ENCODE measurements at regions not wholly inside any gene's neighbourhood (a gene's known extent, or its start where the extent isn't known, plus 50 kb on each side); places are given as distances from the start of the nearest gene placed in this dataset.

DNA sequence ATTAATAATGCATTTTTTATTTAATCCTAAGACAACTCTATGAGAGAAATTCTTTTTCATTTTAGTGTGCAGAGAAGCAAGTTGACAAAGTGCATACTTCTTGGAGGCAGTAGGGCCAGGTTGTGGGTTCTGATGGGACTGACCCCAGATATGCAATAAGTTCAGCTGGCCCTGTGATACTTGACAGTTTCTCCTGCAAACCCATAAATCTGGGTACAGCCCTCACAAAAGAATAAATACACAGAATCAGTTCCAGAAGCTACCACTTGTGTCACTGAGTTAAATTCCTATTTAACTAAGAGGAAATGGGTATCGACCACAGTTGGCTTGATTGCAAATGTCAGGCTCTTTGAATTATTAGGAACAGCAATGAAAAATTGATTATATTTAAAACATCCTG lies 598.5 kb upstream of the API5 start:
- ATAC-seq (ENCODE audit: low FRiP score): no peak
- no peak for DNase-seq (ENCODE audit: low spot score)
- TF ChIP-seq, protein P1, sequence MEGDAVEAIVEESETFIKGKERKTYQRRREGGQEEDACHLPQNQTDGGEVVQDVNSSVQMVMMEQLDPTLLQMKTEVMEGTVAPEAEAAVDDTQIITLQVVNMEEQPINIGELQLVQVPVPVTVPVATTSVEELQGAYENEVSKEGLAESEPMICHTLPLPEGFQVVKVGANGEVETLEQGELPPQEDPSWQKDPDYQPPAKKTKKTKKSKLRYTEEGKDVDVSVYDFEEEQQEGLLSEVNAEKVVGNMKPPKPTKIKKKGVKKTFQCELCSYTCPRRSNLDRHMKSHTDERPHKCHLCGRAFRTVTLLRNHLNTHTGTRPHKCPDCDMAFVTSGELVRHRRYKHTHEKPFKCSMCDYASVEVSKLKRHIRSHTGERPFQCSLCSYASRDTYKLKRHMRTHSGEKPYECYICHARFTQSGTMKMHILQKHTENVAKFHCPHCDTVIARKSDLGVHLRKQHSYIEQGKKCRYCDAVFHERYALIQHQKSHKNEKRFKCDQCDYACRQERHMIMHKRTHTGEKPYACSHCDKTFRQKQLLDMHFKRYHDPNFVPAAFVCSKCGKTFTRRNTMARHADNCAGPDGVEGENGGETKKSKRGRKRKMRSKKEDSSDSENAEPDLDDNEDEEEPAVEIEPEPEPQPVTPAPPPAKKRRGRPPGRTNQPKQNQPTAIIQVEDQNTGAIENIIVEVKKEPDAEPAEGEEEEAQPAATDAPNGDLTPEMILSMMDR (IDR thresholded peaks at IDR 0.05): no peak

DNA sequence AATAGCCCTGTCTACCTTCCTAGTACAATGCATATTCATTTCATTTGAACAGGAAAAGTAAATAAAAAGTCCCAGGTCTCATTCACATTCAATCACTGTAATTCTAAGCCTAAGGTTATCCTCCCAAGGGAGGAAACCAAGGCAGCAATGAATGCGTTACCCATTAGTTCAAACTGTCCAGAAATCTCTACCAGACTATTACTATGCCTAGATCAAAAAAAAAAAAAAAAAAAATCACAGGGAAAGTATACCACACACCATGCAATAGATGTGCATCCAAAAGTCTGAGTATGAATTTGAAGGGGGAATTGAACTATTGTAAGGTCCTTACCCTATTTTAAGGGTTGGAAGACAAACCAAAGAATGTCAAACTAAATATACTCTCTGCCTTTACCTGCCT lies 598.0 kb upstream of the API5 start:
- DNase-seq (ENCODE audit: low spot score): no peak
- ATAC-seq (ENCODE audit: low FRiP score): no peak
- TF ChIP-seq, protein P1 (IDR thresholded peaks at IDR 0.05): no peak

DNA sequence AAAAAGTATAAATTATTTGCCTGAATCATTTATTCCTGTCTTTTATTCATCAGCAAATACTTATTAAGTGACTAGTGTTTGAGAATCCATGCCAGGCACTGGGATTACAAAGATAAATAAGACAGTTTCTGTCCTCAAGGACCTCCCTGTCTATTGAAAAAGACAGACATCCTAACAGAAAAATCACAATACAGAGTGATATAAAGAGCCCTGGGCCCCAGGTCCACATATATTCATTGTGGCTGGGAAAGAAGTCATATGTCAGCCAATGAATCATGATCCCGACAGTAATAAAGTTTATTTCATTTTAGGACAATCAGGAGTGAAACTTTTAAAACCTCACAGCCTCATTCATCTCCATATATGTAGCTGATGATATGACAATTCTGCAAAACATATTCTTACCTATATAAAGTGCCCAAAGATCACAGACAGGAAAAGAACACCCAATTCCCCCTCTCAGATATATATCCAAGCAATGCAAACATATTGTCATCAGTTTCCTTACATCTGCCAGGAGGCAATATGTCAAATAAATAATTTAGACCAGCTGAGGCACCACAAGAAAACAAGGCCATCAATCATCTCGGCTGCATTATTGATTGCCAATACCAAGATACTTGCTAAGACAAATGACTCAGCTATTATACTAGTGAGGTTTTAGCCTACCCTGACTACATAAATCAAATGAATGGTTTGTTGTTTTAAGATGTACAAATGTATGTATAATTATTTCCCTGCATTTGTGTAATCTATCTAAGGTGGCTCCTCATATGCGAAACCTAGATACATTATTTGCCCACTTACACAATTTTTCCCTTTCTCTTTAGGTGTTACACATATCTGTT lies 590.9 kb upstream of the API5 start:
- no peak for ATAC-seq (ENCODE audit: low FRiP score)
- TF ChIP-seq, protein P1 (IDR thresholded peaks at IDR 0.05): no peak

DNA sequence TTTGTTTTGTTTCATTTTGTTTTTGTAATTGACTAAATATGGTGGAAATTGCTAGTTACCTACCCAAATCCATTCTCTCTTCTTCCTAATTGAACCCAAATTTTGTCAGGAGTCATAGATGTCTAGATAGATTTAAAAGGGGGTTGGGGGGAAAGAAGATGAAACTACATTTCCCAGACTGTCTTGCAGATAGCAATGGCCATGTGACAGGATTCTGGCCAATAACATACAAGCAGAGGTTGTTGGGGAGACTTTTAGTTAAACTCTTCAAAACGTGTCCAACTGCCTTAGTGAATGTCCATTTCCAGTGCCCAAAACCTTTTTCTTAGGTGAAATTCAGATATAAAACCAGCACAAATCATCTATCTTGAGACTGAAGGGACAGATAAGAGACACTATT lies 583.9 kb upstream of the API5 start:
- no peak for ATAC-seq (ENCODE audit: low FRiP score)
- no peak for DNase-seq (ENCODE audit: low spot score)
- TF ChIP-seq, protein P1 (IDR thresholded peaks at IDR 0.05): no peak

More for the DNA sequence above, 590.9 kb upstream of the API5 start:
- no peak for DNase-seq (ENCODE audit: low spot score)

DNA sequence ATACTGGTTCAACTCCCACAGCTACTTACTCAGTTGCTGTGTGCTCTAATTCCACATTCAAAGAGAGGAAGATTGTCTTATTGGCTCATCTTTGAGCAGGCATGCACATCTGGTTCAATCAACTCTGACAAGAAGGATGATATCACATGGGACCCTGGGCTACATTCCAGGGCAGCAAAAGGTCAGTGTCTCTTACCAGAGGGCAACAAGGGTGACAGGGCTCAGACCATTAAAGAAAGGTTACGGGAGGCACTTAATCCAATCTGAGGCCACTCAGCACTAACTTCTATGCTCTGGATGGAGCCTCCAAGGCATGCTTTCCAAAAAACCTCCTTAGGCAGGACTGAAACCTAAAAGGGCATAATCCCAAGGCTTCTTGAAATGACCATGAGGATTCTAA lies 549.4 kb upstream of the API5 start:
- DNase-seq (ENCODE audit: low spot score): no peak
- ATAC-seq (ENCODE audit: low FRiP score): no peak
- TF ChIP-seq, protein P1 (IDR thresholded peaks at IDR 0.05): no peak

DNA sequence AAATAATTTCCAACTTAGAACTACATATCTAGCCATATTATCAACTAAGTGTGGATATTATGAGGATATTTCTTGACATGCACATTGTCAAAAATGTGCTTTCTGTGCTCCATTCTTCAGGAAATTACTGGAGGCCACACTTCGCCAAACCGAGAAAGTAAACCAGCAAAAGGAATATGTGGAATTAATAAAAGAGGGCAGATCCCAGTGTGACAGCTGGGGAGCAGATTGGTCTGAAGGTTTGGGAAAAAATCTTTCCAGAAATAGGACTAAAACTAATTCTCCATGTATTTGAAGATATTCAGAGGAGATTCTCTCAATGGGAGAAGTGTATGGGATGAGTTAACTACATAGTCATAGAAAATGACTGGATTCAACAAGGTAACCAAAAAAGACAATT lies 546.9 kb upstream of the API5 start:
- ATAC-seq (ENCODE audit: low FRiP score) (no peak), DNase-seq (ENCODE audit: low spot score) (no peak)
- TF ChIP-seq, protein P1 (IDR thresholded peaks at IDR 0.05): no peak

DNA sequence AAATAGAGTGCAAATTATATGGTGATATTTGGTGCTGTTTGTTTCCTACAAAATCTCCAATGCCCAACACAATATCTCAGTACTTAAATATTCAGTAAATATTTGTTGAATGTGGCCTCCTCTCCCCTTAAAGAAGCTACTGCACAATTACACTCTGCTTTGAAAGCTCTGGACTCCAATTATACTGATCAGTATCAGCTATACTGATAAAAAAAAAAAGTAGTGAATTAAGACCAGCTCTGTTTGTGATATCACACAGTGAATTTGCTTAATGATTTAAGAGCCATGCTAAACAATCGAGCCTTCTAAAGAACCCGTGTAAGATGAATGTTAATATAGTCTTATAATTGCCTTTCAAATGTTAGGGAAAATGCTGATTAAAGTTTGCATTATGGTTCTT lies 543.2 kb upstream of the API5 start:
- DNase-seq (ENCODE audit: low spot score) (no peak), ATAC-seq (ENCODE audit: low FRiP score) (no peak)
- TF ChIP-seq, protein P1 (IDR thresholded peaks at IDR 0.05): no peak

Measured in omental fat pad (tissue), 3 donors.